NCI-H1436 (cell line): ENCODE measurements at regions not wholly inside any gene's neighbourhood (a gene's known extent, or its start where the extent isn't known, plus 50 kb on each side); places are given as distances from the start of the nearest gene placed in this dataset.

Experiments used
- DNase-seq: peaks from one replicate; lab custom pipeline; 2025; lab: John Stamatoyannopoulos, UW

- no peak for DNase-seq
Observed at GRCh38 chr11:23674866-23675265, 814.6 kb upstream of the CCDC179 start.

- no peak for DNase-seq
Observed at GRCh38 chr11:23679041-23679440, 817.8 kb upstream of the LUZP2 start.

- no peak for DNase-seq
Observed at GRCh38 chr11:23679981-23680380, 816.9 kb upstream of the LUZP2 start.

GRCh38 chr11:23680488-23681230 lies 816.2 kb upstream of the LUZP2 start:
- no peak for DNase-seq

GRCh38 chr11:23684701-23685100 lies 812.2 kb upstream of the LUZP2 start:
- no peak for DNase-seq

- DNase-seq, result no peak
Observed at GRCh38 chr11:23687991-23688390, 808.9 kb upstream of the LUZP2 start.

GRCh38 chr11:23688411-23688810 lies 808.4 kb upstream of the LUZP2 start:
- DNase-seq, result no peak

- no peak for DNase-seq
Observed at GRCh38 chr11:23688835-23689234, 808.0 kb upstream of the LUZP2 start.

GRCh38 chr11:23696688-23697415 lies 800.0 kb upstream of the LUZP2 start:
- DNase-seq, result no peak

- no peak for DNase-seq
Observed at GRCh38 chr11:23704183-23704582, 792.7 kb upstream of the LUZP2 start.

- DNase-seq, result no peak
Observed at GRCh38 chr11:23711981-23712380, 784.9 kb upstream of the LUZP2 start.

- DNase-seq, result no peak
Observed at GRCh38 chr11:23719016-23719415, 777.8 kb upstream of the LUZP2 start.

- no peak for DNase-seq
Observed at GRCh38 chr11:23723861-23724260, 773.0 kb upstream of the LUZP2 start.

GRCh38 chr11:23725752-23726151 lies 771.1 kb upstream of the LUZP2 start:
- DNase-seq, result no peak

- DNase-seq, result no peak
Observed at GRCh38 chr11:23727387-23727786, 769.5 kb upstream of the LUZP2 start.

GRCh38 chr11:23727794-23728193 lies 769.1 kb upstream of the LUZP2 start:
- DNase-seq, result no peak

GRCh38 chr11:23729088-23729487 lies 767.8 kb upstream of the LUZP2 start:
- no peak for DNase-seq

- DNase-seq, result no peak
Observed at GRCh38 chr11:23730307-23730998, 766.4 kb upstream of the LUZP2 start.

GRCh38 chr11:23732026-23732425 lies 764.8 kb upstream of the LUZP2 start:
- DNase-seq, result no peak

GRCh38 chr11:23746896-23747295 lies 750.0 kb upstream of the LUZP2 start:
- no peak for DNase-seq

GRCh38 chr11:23749762-23750430 lies 747.0 kb upstream of the LUZP2 start:
- DNase-seq, result no peak

- DNase-seq, result no peak
Observed at GRCh38 chr11:23751280-23751679, 745.6 kb upstream of the LUZP2 start.
